Neural progenitor cell (in vitro differentiated cells): ENCODE measurements at regions not wholly inside any gene's neighbourhood (a gene's known extent, or its start where the extent isn't known, plus 50 kb on each side); places are given as distances from the start of the nearest gene placed in this dataset.

Experiments used
- CTCF ChIP-seq: fragments of 200-600 bp; sonication (generic); IDR thresholded peaks from 2 replicates; pipeline ENCODE4 v1.5.1; 2017; ENCODE audit warnings: antibody characterized with exemption, mild to moderate bottlenecking
- EZH2 ChIP-seq: fragments of 200-600 bp; sonication (generic); IDR thresholded peaks from 2 replicates; pipeline ENCODE4 v1.6.1; 2017; ENCODE audit warnings: antibody characterized with exemption, mild to moderate bottlenecking, moderate library complexity

GRCh38 chr18:57961411-57961810, 82.6 kb upstream of the NEDD4L start:
- TF ChIP-seq CTCF: no peak
- no peak for TF ChIP-seq EZH2
